Ishikawa (cell line): ENCODE measurements at regions not wholly inside any gene's neighbourhood (a gene's known extent, or its start where the extent isn't known, plus 50 kb on each side); places are given as distances from the start of the nearest gene placed in this dataset.

Source experiments
- EGR1 ChIP-seq: IDR thresholded peaks from 2 replicates; pipeline ENCODE4 v1.6.1; 2012
- TAF1 ChIP-seq: IDR thresholded peaks from 2 replicates; pipeline ENCODE4 v1.6.1; 2012; ENCODE audit warnings: low read depth, mild to moderate bottlenecking
- TCF12 ChIP-seq: IDR thresholded peaks from 2 replicates; pipeline ENCODE4 v1.6.1; 2012; ENCODE audit warnings: low read depth
- TF ChIP-seq, protein P1 (sequence below): IDR thresholded peaks from 2 replicates; pipeline ENCODE4 v1.6.1; 2012
- TF ChIP-seq, protein P2 (sequence below): IDR thresholded peaks from 2 replicates; pipeline ENCODE4 v1.6.1; 2012; ENCODE audit warnings: low read depth, mild to moderate bottlenecking

DNA sequence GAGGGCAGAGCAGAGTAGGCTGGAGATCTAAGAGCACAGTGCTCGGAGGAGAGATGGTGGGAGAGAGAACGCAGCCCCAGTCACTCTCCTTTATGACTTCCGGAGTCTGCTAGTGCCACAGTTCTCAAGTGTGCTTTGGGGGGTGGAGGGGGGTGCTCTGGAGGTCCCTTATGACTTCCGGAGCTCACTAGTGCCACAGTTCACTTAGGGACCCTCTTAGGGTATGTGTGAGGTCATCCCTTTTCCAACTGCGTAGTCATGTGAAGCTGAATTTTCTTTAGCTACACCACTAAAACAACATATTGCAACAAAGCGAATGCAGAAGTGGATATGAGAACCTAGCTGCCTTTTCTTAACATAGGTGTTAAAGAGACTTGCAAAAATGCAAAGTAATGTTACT lies 153.7 kb upstream of the KCTD1 start:
- no peak for TF ChIP-seq EGR1
- TF ChIP-seq TCF12: no peak
- TF ChIP-seq, protein P1, sequence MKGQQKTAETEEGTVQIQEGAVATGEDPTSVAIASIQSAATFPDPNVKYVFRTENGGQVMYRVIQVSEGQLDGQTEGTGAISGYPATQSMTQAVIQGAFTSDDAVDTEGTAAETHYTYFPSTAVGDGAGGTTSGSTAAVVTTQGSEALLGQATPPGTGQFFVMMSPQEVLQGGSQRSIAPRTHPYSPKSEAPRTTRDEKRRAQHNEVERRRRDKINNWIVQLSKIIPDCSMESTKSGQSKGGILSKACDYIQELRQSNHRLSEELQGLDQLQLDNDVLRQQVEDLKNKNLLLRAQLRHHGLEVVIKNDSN: no peak
- TF ChIP-seq TAF1: no peak
- TF ChIP-seq, protein P2, sequence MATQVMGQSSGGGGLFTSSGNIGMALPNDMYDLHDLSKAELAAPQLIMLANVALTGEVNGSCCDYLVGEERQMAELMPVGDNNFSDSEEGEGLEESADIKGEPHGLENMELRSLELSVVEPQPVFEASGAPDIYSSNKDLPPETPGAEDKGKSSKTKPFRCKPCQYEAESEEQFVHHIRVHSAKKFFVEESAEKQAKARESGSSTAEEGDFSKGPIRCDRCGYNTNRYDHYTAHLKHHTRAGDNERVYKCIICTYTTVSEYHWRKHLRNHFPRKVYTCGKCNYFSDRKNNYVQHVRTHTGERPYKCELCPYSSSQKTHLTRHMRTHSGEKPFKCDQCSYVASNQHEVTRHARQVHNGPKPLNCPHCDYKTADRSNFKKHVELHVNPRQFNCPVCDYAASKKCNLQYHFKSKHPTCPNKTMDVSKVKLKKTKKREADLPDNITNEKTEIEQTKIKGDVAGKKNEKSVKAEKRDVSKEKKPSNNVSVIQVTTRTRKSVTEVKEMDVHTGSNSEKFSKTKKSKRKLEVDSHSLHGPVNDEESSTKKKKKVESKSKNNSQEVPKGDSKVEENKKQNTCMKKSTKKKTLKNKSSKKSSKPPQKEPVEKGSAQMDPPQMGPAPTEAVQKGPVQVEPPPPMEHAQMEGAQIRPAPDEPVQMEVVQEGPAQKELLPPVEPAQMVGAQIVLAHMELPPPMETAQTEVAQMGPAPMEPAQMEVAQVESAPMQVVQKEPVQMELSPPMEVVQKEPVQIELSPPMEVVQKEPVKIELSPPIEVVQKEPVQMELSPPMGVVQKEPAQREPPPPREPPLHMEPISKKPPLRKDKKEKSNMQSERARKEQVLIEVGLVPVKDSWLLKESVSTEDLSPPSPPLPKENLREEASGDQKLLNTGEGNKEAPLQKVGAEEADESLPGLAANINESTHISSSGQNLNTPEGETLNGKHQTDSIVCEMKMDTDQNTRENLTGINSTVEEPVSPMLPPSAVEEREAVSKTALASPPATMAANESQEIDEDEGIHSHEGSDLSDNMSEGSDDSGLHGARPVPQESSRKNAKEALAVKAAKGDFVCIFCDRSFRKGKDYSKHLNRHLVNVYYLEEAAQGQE: no peak
